ENCODE measurements at regions not wholly inside any gene's neighbourhood (a gene's known extent, or its start where the extent isn't known, plus 50 kb on each side); places are given as distances from the start of the nearest gene placed in this dataset. TPM values are rescaled to one million over a fixed set of nuclear protein-coding genes. Genes with fewer than 3 reads are reported as not detected.

- no peak for TF ChIP-seq CTCF (IDR thresholded peaks at IDR 0.05)
- no peaks in the 10 kb centered on the region for H3K36me3 Mint-ChIP-seq (ENCODE audit: unreplicated experiment)
- H3K27ac Mint-ChIP-seq (ENCODE audit: unreplicated experiment), result no peak overlapping the region
- H3K9me3 Mint-ChIP-seq (ENCODE audit: unreplicated experiment), result peaks cover 11% of the 10 kb centered on the region
- no peak overlapping the region for H3K4me3 Mint-ChIP-seq (ENCODE audit: unreplicated experiment)
- DNase-seq (ENCODE audit: extremely low spot score, unreplicated experiment), result no peak
- H3K4me1 Mint-ChIP-seq (ENCODE audit: unreplicated experiment), result no peaks in the 10 kb centered on the region
- H3K27me3 Mint-ChIP-seq (ENCODE audit: unreplicated experiment), result peaks cover 7% of the 10 kb centered on the region
Measured at GRCh38 chr9:90552317-90552716, 90.3 kb downstream of the DIRAS2 start.

DNA sequence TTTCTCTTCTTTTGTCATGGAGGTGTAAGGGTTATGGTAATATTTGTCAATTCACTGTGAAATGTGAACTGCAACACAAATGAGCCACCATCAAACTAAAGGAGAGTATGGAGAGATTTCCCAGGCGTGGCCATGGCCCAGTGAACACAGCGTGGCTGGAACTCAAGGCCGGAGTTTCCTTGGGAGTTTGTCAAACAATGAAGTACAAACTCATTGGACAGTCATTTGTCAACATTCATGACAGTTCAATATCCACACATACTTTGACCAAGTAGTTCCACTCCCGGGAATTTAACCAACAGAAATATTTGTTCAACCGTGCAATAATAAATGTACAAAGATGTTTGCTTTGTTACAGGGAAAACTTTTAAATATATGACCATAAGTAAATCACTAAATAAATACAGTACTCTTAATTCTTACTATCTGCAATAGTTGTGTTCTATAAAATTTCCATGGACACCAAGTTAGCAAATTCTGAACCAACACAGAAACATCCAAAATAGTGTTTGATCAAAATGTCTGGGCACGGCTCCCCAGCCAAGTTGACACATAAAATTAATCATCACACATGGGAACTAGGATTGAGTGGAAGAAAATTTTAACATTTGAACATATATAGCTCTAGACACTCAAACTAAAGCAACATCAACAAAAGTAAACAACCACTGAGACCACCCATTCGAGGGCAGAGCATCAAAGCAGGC, 87.1 kb downstream of the DIRAS2 start:
- Mint-ChIP-seq H3K4me3 (ENCODE audit: unreplicated experiment) (no peak overlapping the region), H3K36me3 (ENCODE audit: unreplicated experiment) (no peaks in the 10 kb centered on the region), H3K9me3 (ENCODE audit: unreplicated experiment) (no peaks in the 10 kb centered on the region), H3K4me1 (ENCODE audit: unreplicated experiment) (no peaks in the 10 kb centered on the region), H3K27ac (ENCODE audit: unreplicated experiment) (peak overlapping the region; percentile 39), H3K27me3 (ENCODE audit: unreplicated experiment) (peaks cover 7% of the 10 kb centered on the region)
- no peak for TF ChIP-seq CTCF (IDR thresholded peaks at IDR 0.05)
- no peak for DNase-seq (ENCODE audit: extremely low spot score, unreplicated experiment)

- no peak overlapping the region for H3K4me3 Mint-ChIP-seq (ENCODE audit: unreplicated experiment)
- no peak for TF ChIP-seq CTCF (IDR thresholded peaks at IDR 0.05)
- H3K36me3 Mint-ChIP-seq (ENCODE audit: unreplicated experiment), result no peaks in the 10 kb centered on the region
- no peak overlapping the region for H3K27ac Mint-ChIP-seq (ENCODE audit: unreplicated experiment)
- H3K4me1 Mint-ChIP-seq (ENCODE audit: unreplicated experiment), result no peaks in the 10 kb centered on the region
- peaks cover 7% of the 10 kb centered on the region for H3K27me3 Mint-ChIP-seq (ENCODE audit: unreplicated experiment)
- no peak for DNase-seq (ENCODE audit: extremely low spot score, unreplicated experiment)
- H3K9me3 Mint-ChIP-seq (ENCODE audit: unreplicated experiment), result no peaks in the 10 kb centered on the region
Measured at GRCh38 chr9:90556897-90557675, 85.5 kb downstream of the DIRAS2 start.

DNA sequence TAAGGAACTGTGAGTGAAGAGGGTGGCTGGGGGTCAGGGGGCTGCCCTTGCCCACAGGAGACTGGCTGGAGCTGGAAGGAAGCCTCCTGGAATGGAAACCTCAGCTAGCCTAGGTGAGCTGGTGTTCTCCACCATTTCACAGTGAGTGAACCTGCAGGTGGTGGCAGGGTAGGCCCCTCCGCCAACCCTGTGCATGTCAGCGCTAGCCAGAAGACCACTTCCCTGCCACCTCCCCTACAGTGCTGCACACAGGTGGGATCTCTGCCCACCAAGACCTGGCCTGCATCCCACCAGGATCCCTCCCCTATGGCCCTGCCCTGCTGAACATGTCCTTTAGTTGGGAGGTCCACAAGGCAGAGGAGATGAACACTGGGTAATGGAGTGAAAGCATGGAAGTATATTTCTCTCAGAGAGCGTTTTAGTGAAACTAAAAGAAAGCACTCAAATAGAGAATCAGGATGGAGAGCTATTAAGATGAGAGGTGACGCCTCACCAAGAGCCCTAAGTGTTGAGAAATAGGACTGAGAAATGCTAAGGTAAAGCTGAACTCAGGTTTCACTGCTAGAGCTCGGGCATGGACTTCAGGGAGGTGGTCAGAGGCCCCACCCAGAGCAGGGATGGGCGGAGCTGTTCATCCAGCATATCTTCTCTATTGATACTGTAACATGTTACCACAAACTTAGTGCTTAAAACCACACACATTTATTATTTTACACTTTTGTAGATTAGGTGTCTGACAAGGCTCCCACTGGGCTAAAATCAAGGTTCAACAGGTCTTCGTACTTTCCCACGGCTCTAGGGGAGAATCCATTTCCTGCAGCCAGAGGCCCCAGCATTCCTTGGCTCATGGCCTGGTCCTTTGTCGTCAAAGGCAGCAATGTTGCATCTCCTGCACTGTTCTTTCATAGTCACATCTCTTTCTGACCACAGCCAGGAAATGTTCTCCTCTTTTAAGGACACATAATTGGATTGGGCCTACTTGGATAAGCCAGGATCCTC, 83.2 kb downstream of the DIRAS2 start:
- Mint-ChIP-seq H3K4me1 (ENCODE audit: unreplicated experiment) (no peaks in the 10 kb centered on the region), H3K4me3 (ENCODE audit: unreplicated experiment) (no peak overlapping the region), H3K9me3 (ENCODE audit: unreplicated experiment) (no peaks in the 10 kb centered on the region), H3K27me3 (ENCODE audit: unreplicated experiment) (no peaks in the 10 kb centered on the region), H3K36me3 (ENCODE audit: unreplicated experiment) (no peaks in the 10 kb centered on the region), H3K27ac (ENCODE audit: unreplicated experiment) (no peak overlapping the region)
- no peak for DNase-seq (ENCODE audit: extremely low spot score, unreplicated experiment)
- no peak for TF ChIP-seq CTCF (IDR thresholded peaks at IDR 0.05)

Small RNAs in the stretch of these regions (microRNA-seq; reads per million reads assigned to microRNA genes)
- not detected for gene MIR4290 (ENCODE audit: unreplicated experiment)
